ENCODE measurements at regions not wholly inside any gene's neighbourhood (a gene's known extent, or its start where the extent isn't known, plus 50 kb on each side); places are given as distances from the start of the nearest gene placed in this dataset.

GRCh38 chr4:170256807-170257206 lies 167.1 kb upstream of the AADAT start:
- no peaks in the 10 kb centered on the region for H3K9me2 ChIP-seq (ENCODE audit: insufficient read depth)
- no peak overlapping the region for H3K4me2 ChIP-seq (ENCODE audit: low read length)
- H3K27ac ChIP-seq (ENCODE audit: low read depth, low read length), result no peak overlapping the region
- CTCF ChIA-PET, result interaction anchor here (5.4 kb wide), 1 partner anchor 8 kb away, joined by 36 read pairs; no protein-coding TSS in a partner anchor
- H3K9me3 ChIP-seq (ENCODE audit: control insufficient read depth in 1 of 2, insufficient read depth in 1 of 2, low read depth in 1 of 2, low read length in 2 of 2), result no peaks in the 10 kb centered on the region
- no peak for DNase-seq (ENCODE audit: low read depth, low spot score)
- no peak for TF ChIP-seq EGR1 (IDR thresholded peaks at IDR 0.05; ENCODE audit: low read depth)
- no peak for TF ChIP-seq SRF (IDR thresholded peaks at IDR 0.05; ENCODE audit: low read depth)
- TF ChIP-seq SIN3A (IDR thresholded peaks at IDR 0.05; ENCODE audit: low read depth), result no peak
- no peak for TF ChIP-seq RAD21 (IDR thresholded peaks at IDR 0.05; ENCODE audit: low read depth)
- no peak for TF ChIP-seq TCF7L2 (IDR thresholded peaks at IDR 0.05; ENCODE audit: borderline replicate concordance, extremely low read depth, insufficient read depth, insufficient read length)
- TF ChIP-seq JUND (IDR thresholded peaks at IDR 0.05), result no peak
- TF ChIP-seq EZH2 (IDR thresholded peaks at IDR 0.05), result no peak
- no peak for TF ChIP-seq CBX3 (IDR thresholded peaks at IDR 0.05; ENCODE audit: low read depth)
- TF ChIP-seq FOSL1 (IDR thresholded peaks at IDR 0.05; ENCODE audit: low read depth), result no peak
- TF ChIP-seq, protein P1, sequence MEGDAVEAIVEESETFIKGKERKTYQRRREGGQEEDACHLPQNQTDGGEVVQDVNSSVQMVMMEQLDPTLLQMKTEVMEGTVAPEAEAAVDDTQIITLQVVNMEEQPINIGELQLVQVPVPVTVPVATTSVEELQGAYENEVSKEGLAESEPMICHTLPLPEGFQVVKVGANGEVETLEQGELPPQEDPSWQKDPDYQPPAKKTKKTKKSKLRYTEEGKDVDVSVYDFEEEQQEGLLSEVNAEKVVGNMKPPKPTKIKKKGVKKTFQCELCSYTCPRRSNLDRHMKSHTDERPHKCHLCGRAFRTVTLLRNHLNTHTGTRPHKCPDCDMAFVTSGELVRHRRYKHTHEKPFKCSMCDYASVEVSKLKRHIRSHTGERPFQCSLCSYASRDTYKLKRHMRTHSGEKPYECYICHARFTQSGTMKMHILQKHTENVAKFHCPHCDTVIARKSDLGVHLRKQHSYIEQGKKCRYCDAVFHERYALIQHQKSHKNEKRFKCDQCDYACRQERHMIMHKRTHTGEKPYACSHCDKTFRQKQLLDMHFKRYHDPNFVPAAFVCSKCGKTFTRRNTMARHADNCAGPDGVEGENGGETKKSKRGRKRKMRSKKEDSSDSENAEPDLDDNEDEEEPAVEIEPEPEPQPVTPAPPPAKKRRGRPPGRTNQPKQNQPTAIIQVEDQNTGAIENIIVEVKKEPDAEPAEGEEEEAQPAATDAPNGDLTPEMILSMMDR (IDR thresholded peaks at IDR 0.05 in 2 of 3, conservative IDR thresholded peaks at IDR 0.05 in 1 of 3; ENCODE audit: borderline replicate concordance in 1 of 3, insufficient read depth in 1 of 3, low read depth in 2 of 3, low read length in 2 of 3), result no peak
- no peak overlapping the region for H2AFZ ChIP-seq (ENCODE audit: low read depth, low read length, poor library complexity, severe bottlenecking)
- RAD21 ChIA-PET (ENCODE audit: low non-redundant PET in 1 of 2, low total read pairs in 2 of 2, uncharacterized antibody in 2 of 2, unreplicated experiment in 2 of 2), result no interaction called here
- no peak overlapping the region for H3K4me3 ChIP-seq (replicated peaks in 1 of 2; ENCODE audit: low read depth in 1 of 2, low read length in 2 of 2)
- intact Hi-C loops (cut with micrococcal nuclease), result no loop called here
- H3K79me2 ChIP-seq (ENCODE audit: insufficient read depth, low read length), result no peaks in the 10 kb centered on the region
- no peaks in the 10 kb centered on the region for H3K36me3 ChIP-seq (ENCODE audit: control insufficient read depth in 1 of 2, insufficient read depth in 2 of 2, low read length in 2 of 2)
- no peaks in the 10 kb centered on the region for H3K4me1 ChIP-seq (ENCODE audit: control insufficient read depth in 1 of 2, insufficient read depth in 2 of 2, low read length in 2 of 2)
- no peak overlapping the region for H3K9ac ChIP-seq (ENCODE audit: low read length)
- no peaks in the 10 kb centered on the region for H3K27me3 ChIP-seq (ENCODE audit: insufficient read depth, low read length)
- no TSS peak for BruUV-seq (replicated peaks)
- no peaks in the 10 kb centered on the region for H4K20me1 ChIP-seq (ENCODE audit: insufficient read depth)
- POLR2A ChIA-PET, result no interaction called here
- ATAC-seq, result no peak

DNA sequence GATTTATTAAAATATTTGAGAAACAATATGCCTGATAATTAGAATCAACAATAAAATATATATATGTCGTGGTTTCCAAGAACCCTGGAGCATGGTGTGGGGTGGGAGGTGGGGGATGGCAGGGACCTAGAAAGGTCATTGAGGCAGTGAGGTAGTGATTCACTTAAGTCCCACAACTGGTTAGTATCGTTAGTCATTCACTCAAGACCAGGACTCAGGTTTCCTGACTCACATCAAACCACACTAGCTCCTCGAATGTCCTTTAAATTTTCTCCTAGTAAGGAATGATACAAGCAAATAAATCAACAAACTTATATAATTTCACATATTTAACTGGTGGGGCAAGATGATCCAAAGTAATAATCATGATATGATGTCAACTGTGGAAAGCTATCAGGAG lies 158.8 kb upstream of the AADAT start:
- no peak for ATAC-seq
- TF ChIP-seq JUND (IDR thresholded peaks at IDR 0.05) (0 out of 2 replicates have a peak, but pooled peaks have one; percentile 7), SRF (IDR thresholded peaks at IDR 0.05; ENCODE audit: low read depth) (no peak)
- no peaks in the 10 kb centered on the region for H3K36me3 ChIP-seq (ENCODE audit: control insufficient read depth in 1 of 2, insufficient read depth in 2 of 2, low read length in 2 of 2)
- H3K9me3 ChIP-seq (ENCODE audit: control insufficient read depth in 1 of 2, insufficient read depth in 1 of 2, low read depth in 1 of 2, low read length in 2 of 2), result no peaks in the 10 kb centered on the region
- H3K27me3 ChIP-seq (ENCODE audit: insufficient read depth, low read length), result no peaks in the 10 kb centered on the region
- RAD21 ChIA-PET (ENCODE audit: low non-redundant PET in 1 of 2, low total read pairs in 2 of 2, uncharacterized antibody in 2 of 2, unreplicated experiment in 2 of 2), result no interaction called here
- no peak for DNase-seq (ENCODE audit: low read depth, low spot score)
- CTCF ChIA-PET, result interaction anchor here (0.7 to 5.5 kb wide), 2 partner anchors 11 to 59 kb away, joined by 3 to 36 read pairs; no protein-coding TSS in a partner anchor
- peaks cover 0 to 14% of the 10 kb centered on the region in 2 experiments; a peak in 1 of 4 replicates for H3K4me1 ChIP-seq (ENCODE audit: control insufficient read depth in 1 of 2, insufficient read depth in 2 of 2, low read length in 2 of 2)
- no peaks in the 10 kb centered on the region for H3K9me2 ChIP-seq (ENCODE audit: insufficient read depth)
- H3K4me3 ChIP-seq (replicated peaks in 1 of 2; ENCODE audit: low read depth in 1 of 2, low read length in 2 of 2), result no peak overlapping the region
- H3K4me2 ChIP-seq (ENCODE audit: low read length), result no peak overlapping the region; the same call in 1 of the 2 replicates
- H3K9ac ChIP-seq (ENCODE audit: low read length), result no peak overlapping the region
- BruUV-seq (replicated peaks), result no TSS peak
- POLR2A ChIA-PET, result no interaction called here
- H3K79me2 ChIP-seq (ENCODE audit: insufficient read depth, low read length), result no peaks in the 10 kb centered on the region
- intact Hi-C loops (cut with micrococcal nuclease), result no loop called here
- no peak overlapping the region for H2AFZ ChIP-seq (ENCODE audit: low read depth, low read length, poor library complexity, severe bottlenecking)
- no peaks in the 10 kb centered on the region for H4K20me1 ChIP-seq (ENCODE audit: insufficient read depth)
- no peak overlapping the region for H3K27ac ChIP-seq (ENCODE audit: low read depth, low read length)
